Activated T-cell treated with anti-CD3 and anti-CD28 coated beads for 48 hours (primary cell): ENCODE measurements at regions not wholly inside any gene's neighbourhood (a gene's known extent, or its start where the extent isn't known, plus 50 kb on each side); places are given as distances from the start of the nearest gene placed in this dataset.

ENCODE experiments used
- DNase-seq: peaks from one replicate; pipeline ENCODE4 v3.0.0-alpha.2; 2020; ENCODE audit warnings: low read depth

GRCh38 chr1:39136638-39137037 is 67.9 kb upstream of the MACF1 start:
- DNase-seq: no peak

DNA sequence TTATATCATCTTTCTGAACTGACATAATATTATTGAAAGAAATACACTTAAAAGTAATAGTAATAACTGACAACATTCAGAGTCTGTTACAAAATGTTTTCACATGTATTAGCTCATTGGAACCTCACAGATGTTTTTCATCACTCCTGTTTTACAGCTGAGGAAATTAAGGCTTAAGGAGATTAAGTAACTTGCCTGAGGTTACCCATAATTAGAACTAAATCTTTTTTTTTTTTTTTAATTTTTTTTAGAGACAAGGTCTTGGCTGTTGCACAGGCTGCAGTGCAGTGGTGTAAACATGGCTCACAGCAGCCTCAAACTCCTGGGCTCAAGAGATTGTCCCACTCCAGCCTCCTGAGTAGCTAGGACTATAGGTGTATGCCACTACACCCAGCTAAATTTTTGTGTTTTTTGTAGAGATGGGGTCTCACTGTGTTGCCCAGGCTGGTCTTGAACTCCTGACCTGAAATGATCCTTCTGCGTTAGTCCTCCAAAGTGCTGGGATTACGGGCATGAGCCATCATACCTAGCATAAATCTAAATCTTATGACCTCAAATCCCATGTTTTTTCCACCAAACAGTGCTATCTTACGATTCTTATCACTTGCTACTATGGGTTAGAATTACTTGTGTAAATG is 64.7 kb upstream of the MACF1 start:
- no peak for DNase-seq

DNA sequence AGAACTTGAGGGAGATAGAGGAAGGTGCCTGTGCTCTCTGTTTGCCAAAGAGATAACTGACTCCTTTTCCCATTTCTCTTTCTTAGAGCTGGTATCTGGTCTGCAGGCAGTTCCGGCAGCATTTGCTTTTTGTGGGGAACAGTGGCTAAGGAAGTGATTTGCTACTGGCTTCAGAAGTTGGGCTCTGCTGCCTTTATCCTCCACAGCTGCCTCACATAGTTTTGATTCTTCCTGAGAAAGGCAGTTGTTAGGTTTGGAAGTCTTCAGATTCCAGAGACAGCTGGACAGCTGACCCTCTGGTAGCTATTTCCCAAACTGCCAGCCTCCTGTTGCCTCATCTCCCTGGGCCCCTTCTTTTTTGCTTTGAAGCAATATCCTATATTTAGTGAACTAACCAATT is 62.6 kb upstream of the MACF1 start:
- no peak for DNase-seq

DNA sequence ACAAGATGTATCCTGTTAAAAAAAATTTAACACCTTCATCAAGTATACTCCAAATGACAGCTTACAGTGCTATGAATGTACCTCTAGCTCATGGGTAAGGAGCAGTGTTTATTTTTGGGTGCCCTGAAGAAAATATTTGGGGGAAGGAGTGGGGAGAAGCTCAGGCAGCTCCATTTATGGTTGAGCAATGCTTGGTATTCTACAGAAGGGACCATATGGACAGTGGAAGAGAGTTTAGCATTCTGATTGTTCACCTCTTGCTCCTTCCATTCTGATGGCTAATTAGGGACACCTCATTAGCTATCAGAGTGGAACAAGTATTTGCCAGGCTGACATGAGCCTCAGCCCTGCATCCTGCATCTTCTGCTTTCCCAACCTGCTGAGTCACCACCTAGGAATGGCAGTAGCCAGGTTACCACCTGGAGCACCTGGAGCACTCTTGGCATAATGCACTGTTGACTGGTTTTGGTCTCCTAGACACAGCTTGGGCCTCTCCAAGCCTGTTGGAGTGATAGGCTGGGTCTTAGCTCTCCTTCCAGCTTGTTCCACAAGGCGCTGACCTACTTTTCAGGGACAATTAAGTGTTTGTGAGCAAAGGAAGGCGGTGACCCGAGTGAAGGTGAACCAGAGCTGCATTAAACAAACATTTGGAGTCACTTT is 62.0 kb upstream of the MACF1 start:
- no peak for DNase-seq

- DNase-seq: no peak
Observed at GRCh38 chr1:39144924-39145323, 59.6 kb upstream of the MACF1 start.

- DNase-seq: no peak
Observed at GRCh38 chr1:39145331-39145965, 59.0 kb upstream of the MACF1 start.

DNA sequence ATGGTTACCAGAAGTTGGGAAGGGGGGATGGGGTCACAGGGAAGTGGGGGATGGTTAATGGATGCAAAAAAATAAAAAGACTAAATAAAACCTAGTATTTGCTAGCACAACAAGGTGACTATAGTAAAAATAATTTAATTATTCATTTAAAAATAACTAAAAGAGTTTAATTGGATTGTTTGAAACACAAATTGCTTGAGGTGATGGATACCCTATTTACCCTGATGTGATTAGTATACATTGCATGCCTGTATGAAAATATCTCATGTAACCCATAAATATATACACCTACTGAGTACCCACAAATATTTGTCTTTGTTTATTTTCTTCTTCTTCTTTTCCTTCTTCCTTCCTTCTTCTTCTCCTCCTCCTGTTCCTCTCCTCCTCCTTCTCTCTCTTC is 57.8 kb upstream of the MACF1 start:
- DNase-seq: no peak

DNA sequence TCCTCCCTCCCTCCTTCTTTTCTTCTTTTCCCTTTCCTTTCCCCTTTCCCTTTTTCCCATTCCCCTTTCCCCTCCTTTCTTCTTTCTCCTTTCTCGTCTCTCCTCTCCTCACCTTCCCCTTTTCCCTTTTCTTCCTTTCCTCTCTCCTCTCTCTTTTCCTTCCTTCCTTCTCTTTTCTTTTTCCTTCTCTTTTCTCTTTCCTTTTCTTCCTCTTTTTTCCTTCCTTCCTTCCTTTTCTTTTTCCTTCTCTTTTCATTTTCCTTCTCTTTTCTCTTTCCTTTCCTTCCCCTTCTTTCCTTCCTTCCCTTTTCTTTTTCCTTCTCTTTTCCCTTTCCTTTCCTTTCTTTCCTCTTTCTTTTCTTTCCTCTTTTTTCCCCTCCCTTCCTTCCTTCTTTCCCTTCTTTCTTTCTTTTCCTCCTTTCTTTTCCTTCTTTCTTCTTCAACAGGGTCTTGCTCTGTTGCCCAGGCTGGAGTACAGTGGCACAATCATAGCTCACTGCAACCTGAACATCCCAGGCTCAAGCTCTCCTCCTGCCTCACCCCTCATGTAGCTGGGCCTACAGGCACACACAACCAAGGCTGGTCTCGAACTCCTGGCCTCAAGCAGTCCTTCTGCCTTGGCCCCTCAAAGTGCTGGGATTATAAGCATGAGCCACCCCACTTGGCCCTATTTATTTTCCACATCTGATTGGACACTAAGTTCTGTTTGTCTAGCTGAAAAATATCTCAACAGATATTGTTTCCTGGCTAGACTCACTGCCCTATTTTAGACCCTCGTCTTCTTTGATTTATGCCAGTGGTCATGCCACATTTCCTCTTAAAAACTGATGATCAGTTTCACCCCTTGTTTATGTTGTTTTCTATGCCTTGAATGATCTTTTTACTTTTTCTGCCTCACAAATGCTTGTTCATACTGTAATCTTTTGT is 57.1 kb upstream of the MACF1 start:
- DNase-seq: no peak

- DNase-seq: no peak
Observed at GRCh38 chr1:39148942-39149341, 55.6 kb upstream of the MACF1 start.

- no peak for DNase-seq
Observed at GRCh38 chr1:39149509-39149908, 55.0 kb upstream of the MACF1 start.

DNA sequence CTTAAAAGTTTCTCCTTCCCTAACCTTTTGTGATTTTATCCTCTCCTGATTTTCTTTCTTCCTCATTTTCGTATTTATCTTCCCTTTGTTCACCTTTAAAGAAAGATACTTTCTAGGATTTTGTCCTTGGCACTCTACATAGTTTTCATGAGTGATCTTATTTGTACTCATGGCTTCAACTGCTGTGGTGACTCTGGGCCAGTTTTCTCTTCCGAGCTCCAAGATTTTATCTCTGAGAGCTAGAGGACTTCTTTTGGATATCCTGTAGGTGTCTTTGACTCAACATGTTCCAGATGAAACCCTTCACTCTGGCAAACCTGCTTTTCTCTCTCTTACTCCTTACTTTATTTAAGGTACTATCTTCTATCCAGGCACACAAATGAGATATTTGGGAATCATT is 53.7 kb upstream of the MACF1 start:
- no peak for DNase-seq

DNA sequence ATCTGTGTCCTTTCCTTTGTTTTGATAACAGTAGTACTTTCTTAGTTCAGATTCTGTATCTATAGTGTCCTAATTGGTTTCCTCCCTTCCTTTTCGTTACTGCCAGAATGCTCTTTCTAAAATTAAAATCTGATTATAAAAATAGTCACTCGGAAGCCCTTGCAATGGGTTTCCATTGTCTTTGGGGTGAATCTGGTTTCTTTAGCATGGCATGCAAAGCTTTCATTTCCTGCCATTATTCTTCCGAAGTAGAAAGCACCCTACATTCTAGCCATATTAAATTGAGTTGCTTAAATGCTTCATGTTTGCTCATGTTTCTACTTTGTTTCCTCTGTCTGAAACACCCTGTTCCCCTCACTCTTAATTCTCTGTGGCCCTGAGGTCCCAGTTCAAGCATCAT is 53.2 kb upstream of the MACF1 start:
- DNase-seq: no peak

GRCh38 chr1:39152923-39153322 is 51.6 kb upstream of the MACF1 start:
- no peak for DNase-seq

DNA sequence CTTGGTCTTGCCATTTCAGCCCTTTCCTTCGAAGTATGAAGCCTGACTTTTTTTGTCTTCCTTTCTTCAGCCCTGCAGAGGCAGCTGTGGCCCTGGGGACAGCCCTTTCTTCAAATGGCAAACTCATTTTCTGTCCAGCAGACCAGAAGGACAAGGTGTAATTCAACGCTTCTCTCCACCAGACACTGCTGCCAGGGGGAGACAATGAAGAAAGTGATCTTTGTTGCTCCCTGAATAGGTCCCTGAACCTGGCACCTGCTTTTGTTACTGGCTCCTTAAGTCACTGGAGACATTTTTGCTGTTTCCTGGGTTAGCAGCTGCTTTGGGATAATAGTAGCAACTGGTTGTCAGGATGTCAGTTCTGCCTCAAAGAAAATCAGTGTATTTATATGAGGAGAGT is 50.8 kb upstream of the MACF1 start:
- DNase-seq: no peak

DNA sequence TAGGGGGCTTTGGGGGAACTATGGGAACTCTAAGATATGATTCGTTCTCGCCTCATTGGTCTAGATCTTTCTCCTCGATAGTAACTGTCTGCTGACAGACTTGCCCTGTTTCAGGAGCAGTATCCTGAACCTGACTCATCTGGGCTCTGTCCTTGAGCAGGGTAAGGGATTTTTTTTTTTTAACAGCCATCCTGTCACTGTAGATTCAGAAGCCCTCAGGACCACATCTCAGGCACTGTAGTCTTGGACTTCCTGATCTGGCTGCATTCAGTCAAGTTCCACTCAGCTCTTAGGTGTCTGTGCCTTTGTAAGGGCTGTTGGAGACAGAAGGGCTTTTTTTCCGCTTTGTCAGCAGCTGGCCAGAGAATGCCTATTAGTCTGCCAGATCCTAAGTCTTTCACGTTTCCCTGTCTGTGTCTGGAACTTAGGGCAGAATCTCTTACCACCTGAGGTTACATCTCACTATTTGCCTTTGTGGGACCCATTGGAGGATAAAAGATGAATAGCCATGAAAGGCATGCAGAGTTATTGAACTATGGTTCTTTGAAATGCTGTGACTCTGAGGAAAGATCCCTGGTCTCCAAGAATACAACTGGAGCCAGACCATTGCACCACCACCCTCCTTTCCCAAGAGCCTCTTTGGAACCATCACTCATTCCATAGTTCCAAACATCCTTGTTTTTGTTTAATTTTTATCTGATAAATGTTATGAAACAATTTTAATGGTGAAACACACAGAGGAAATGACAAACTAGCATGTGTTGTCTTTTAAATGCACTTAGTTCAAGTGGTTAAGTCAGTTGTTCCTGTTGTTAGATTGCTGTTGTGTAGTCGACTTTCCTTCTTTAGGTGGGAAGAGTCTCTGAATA is 49.7 kb upstream of the MACF1 start:
- no peak for DNase-seq
